Adrenal gland (tissue), 5 donors: ENCODE measurements at regions not wholly inside any gene's neighbourhood (a gene's known extent, or its start where the extent isn't known, plus 50 kb on each side); places are given as distances from the start of the nearest gene placed in this dataset.
"Not testable (repeated sequence)": the region's sequence is repeated elsewhere in the genome, so short reads cannot be mapped to it uniquely, and the experiment has no call there.

Experiments
- POLR2A ChIP-seq, 2 donors: fragments of 450-650 bp; IDR thresholded peaks; one replicate each; pipeline ENCODE4 v1.6.1; 2017; ENCODE audit warnings: antibody characterized with exemption in 2 of 2, mild to moderate bottlenecking in 2 of 2, moderate library complexity in 1 of 2
- TF ChIP-seq, protein P1 (sequence below), 6 experiments: fragments of 450-650 bp in 4 of 6; fragments of 200-600 bp in 2 of 6; sonication (generic) in 1 of 6; IDR thresholded peaks; 1 replicate in 5 of 6; 2 replicates in 1 of 6; pipeline versions ENCODE4 v1.5.1 to v1.8.0; 2016 to 2021; ENCODE audit warnings: antibody characterized with exemption in 6 of 6, mild to moderate bottlenecking in 2 of 6, moderate library complexity in 1 of 6
- donor health status: DM: no; HTN: no; CAD: no.

- TF ChIP-seq, protein P1, sequence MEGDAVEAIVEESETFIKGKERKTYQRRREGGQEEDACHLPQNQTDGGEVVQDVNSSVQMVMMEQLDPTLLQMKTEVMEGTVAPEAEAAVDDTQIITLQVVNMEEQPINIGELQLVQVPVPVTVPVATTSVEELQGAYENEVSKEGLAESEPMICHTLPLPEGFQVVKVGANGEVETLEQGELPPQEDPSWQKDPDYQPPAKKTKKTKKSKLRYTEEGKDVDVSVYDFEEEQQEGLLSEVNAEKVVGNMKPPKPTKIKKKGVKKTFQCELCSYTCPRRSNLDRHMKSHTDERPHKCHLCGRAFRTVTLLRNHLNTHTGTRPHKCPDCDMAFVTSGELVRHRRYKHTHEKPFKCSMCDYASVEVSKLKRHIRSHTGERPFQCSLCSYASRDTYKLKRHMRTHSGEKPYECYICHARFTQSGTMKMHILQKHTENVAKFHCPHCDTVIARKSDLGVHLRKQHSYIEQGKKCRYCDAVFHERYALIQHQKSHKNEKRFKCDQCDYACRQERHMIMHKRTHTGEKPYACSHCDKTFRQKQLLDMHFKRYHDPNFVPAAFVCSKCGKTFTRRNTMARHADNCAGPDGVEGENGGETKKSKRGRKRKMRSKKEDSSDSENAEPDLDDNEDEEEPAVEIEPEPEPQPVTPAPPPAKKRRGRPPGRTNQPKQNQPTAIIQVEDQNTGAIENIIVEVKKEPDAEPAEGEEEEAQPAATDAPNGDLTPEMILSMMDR (IDR thresholded peaks at IDR 0.05) = not testable (repeated sequence)
- TF ChIP-seq POLR2A (IDR thresholded peaks at IDR 0.05) = not testable (repeated sequence)
Measured at GRCh38 chr16:29340779-29341438, 65.6 kb downstream of the NPIPB11 start.
